ENCODE measurements at regions not wholly inside any gene's neighbourhood (a gene's known extent, or its start where the extent isn't known, plus 50 kb on each side); places are given as distances from the start of the nearest gene placed in this dataset.
"Not testable (repeated sequence)": the region's sequence is repeated elsewhere in the genome, so short reads cannot be mapped to it uniquely, and the experiment has no call there.

DNA sequence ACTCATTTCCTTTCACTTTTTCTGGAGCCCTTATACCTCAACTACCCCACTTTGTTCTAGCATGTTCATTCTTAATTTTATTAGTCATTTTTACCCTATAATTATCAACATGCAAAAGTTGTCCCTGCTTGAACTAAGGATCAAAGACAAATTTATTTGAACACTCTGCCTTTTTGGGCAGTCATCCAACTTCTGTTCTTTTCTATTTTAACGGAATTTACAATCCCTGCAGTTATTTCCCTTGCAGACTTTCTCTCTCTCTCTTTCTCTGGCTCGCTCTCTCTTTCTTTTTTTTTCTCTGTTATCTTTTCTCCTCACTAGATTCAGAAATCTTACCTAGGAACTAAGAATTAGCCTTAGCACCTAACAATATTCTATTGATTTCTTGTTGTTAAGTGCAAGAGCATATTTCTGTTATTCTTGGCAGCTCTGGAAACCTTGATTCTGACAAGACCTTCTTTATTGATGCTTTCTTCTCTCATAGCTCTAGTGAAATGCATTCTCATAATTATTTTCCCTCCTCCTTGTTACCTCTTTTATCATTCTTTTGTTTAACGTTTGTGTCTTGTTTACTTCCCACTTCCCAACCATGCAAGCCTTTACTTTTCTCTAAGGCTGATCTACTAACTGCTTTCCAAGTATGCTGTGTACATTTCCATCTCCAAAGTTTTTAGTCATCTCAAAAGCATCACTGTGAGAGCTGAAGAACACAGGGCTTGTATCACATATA is 951.6 kb downstream of the DIPK2A start:
- no peak for DNase-seq (ENCODE audit: low spot score)

DNA sequence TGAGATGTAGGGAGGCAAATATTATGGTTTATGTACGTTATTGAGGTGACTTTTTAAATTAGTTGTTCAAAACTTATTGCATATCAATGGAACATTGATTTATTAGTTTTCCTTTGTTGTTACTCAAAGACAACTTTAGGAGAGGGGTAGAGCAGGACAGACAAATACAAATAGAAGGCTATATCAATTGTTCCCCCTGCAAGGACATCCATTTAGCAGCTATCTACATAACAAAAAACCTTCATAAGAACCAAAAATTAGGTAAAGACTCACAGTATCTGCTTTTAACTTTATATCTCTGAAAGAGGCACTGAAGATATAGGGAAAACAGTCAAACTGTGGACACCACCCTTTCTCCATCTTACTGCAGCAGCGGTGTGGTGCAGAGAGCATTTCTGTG is 958.8 kb downstream of the DIPK2A start:
- no peak for DNase-seq (ENCODE audit: low spot score)

DNA sequence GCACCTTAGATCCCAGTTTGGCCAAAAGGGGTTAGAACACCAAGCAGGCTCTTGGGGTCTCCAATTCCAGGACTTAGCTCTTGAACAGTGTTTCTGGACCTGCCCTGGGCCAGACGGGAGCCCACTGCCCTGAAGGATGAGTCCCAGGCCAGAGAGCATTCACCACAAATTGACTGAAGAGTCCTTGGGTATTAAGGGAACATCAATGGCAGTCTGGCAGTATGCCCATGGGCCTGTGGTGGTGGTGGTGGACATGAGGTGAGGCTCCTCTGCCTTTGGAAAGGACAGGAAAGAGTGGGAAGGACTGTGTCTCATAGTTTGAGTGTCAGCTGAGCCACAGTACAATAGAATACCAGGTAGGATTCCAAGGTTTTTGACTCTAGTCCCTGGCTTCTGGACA is 960.0 kb downstream of the DIPK2A start:
- no peak for DNase-seq (ENCODE audit: low spot score)

DNA sequence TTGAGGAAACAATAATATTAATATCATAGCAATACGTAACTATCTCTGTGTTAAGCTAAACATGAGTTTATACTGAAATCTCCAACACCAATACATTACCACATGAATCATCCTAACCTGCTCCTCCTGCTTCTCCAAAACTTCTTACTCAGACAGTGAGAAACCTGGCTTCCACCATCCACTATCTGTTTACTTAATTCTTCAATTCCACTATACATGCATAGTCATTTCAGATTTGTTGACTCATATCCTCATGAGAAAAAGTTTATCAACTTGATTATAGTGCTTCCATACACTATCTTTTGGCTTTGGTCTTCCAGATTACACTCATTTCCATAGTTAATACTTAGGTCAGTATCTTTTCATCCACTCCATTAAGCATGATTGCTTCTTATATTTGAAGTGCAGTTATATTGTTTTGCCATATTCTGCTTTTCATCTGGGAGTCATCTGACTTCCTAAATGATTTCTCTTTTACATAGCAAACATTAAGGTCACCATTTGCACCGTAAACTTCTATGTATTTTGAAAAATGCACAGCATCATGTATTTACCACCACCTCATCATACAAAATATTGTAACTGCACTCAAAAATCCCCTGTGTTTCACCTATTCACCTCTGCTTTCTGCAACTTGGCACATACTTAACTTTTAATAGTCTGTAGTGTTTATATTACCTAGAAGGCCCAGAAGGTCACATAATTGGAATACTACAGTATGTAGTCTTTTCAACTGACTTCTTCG is 970.6 kb downstream of the DIPK2A start:
- no peak for DNase-seq (ENCODE audit: low spot score)

DNA sequence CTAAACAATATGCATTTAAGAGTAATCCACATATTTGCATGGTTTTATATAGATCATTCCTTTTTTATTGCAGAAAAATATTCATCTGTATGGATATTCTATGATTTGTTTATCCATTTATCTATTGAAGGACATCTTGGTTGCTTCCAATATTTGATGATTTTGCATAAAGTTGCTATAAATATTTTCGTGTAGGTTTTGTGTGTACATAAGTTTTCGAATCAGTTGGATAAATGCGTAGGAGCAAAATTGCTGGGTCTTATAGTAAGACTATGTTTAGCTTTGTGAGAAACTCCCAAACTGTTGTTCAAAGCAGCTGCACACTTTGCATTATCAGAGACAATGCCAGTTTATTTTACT is 971.2 kb downstream of the DIPK2A start:
- no peak for DNase-seq (ENCODE audit: low spot score)

DNA sequence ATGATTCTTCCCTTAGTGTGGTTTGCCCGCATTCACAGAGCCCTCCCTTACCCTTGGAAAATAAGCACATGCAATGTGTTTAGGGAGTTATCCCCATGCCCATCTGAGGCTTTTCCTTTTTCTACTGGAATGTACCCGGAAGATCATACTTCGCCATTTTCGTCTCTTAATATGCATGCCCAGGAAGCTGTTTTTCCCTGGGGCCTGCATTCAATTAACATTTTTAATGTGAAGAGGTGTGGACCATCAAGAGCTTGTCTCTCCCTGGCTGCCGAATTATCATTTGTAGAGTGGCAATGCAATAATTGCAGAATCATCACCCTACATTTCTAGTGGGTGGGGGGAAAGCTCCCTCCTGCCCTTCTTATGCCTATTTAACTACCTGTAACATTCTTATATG is 976.3 kb downstream of the DIPK2A start:
- no peak for DNase-seq (ENCODE audit: low spot score)

DNA sequence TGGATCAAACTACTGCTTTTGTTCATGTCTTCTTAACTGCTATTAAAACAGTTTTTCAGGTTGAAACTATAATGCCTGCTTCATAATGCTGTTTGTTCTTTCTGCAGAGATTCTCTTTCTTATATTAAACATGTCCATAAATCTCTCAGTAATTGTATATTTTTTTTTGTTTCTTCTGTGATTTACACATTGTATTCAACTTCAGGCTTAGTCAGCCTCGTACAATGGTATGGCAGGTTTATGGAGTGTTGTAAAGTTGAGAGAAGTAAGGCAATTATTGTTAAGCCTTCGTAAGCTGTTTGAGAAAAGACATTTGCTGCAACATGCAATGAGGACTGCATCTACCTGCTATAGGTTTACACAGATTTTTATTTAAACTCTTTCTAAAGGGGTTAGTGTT is 977.1 kb downstream of the DIPK2A start:
- DNase-seq (ENCODE audit: low spot score): no peak

DNA sequence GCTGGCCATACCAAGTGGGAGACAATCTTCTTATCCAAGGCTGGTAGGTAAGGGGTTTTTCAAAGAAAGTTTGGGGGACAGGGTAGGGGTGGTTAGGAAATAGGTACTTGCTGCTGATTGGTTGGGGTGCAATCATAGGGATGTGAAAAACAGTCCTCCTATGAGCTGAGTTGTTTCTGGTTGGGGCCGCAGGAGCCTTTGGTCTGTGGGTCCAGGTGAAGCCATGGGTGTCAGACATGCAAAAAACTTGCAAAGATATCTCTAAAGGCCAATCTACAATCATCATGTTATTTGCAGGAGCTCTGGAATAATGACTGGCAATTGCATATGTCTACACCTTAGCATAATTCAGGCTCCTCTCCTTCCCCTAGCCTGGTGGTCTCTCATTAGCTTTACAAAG is 982.3 kb downstream of the DIPK2A start:
- DNase-seq (ENCODE audit: low spot score): no peak

DNA sequence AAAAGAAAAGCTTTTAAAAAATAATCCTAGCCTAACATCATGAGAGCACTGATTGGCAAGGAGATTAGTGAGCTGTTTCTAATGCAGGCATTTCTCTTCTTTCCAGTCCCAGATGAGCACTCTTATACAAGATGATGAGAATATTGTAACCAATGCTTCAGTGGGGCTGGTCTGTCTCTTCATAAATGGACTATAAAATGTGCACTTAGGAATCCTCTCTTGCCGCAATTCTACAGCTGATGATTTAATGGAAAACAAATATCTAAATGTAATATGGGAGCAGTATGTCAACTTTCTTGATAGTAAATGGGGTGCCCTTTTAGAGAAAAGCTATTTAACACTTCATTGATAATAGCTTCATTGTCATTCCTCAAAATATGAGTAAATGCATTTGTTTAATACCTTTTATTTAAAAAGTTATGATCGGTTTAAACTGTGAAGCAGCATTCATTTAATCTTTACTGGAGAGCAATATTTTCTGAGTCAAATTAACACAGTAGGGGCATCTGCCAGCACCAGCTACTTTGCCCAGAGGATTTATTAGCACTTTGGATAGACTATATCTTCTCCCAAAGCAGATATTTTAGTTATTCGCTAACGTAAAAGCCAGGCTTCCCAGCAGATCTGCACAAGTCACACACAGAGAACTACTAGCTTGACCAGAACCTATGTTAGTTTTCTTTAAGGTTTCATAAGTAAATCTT is 985.9 kb downstream of the DIPK2A start:
- DNase-seq (ENCODE audit: low spot score): no peak

DNA sequence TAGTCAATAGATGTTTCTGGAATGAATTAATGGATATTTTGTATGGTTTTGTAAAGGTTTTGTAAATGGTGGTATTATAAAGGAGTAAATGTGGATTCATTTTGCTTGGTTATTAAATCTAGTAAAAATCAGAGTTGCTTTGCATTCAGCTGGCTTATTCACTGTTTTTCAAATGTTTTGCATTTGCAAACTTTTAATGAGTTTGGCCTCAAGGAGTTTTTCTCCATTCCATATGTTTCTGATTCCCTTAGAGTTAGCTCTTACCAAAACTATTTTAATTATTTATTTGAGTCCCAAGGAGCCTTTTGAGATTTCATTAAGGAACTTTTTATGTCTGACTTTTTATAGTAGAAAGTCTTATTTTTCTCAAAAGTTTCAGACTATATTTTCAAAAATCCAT is 992.2 kb downstream of the DIPK2A start:
- DNase-seq (ENCODE audit: low spot score): no peak

DNA sequence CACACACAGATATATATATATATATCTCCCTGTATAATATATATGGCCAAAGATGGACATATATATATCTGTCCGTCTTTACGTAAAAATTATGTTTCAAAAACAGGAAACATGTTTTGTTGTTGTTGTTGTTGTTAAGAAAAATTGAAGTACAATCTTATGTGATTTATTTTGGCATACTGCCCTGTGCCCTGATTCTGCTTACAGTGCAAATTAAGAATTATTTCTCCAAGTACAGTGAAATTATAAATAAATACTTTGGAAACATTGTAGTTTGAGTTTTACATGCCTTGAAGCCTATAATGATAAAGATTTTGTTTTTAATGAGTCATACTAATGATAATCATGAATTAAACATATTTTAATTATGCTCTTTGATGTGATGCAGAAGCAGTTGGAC is 994.9 kb downstream of the DIPK2A start:
- DNase-seq (ENCODE audit: low spot score): no peak

DNA sequence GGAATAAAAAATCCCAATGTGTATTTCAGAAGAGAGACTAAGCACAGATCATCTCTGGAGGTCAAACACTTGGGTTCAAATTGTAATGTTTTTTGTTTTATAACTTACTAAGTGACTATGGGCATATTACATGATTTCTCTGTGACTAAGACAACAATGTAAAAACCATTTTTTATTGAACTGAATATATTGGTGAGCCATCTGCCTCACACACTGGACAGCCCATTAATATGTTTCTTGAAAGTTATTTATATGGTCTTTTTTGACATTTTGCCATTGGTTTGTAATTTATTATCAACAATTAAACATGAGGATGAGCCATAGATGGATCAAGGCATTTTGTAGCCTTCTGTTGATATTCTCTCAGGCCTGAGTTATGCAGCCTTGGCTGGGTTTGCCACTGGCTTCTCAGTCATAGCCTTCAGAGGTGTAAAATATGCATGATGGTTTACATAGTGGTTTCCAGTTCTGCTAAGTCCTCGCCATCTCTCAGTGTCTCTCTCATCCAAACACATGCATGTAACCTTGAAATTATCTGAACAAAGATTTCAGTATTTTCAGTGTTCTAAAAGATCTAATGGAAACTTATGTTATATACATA is 997.2 kb downstream of the DIPK2A start:
- DNase-seq (ENCODE audit: low spot score): no peak

DNA sequence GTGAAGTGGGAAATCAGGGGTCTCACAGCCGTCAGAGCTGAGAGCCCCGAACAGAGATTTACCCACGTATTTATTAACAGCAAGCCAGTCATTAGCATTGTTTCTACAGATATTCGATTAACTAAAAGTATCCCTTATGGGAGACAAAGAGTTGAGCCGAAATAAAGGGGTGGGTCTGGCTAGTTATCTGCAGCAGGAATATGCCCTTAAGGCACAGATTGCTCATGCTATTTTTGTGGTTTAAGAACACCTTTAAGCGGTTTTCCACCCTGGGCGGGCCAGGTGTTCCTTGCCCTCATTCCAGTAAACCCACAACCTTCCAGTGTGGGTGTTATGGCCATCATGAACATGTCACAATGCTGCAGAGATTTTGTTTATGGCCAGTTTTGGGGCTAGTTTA is 1012.9 kb downstream of the DIPK2A start:
- not testable (repeated sequence) for DNase-seq (ENCODE audit: low spot score)

DNA sequence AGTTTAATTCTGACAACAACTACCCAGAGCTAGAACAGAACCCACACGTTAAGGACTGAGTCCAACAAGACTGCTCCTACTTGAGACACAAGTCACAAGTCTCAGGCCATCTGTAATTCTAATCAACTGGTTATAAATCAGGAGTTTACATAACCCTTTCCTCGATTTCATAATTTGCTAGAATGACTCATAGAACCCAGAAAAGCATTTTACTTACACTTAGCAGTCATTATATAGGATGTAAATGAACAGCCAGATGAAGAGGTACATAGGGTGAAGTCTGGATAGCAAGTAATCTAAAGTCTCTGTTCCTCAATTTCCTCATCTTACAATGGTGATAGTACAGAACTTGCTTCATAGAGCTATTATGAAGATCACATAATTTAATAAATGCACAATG is 1018.2 kb downstream of the DIPK2A start:
- no peak for DNase-seq (ENCODE audit: low spot score)

DNA sequence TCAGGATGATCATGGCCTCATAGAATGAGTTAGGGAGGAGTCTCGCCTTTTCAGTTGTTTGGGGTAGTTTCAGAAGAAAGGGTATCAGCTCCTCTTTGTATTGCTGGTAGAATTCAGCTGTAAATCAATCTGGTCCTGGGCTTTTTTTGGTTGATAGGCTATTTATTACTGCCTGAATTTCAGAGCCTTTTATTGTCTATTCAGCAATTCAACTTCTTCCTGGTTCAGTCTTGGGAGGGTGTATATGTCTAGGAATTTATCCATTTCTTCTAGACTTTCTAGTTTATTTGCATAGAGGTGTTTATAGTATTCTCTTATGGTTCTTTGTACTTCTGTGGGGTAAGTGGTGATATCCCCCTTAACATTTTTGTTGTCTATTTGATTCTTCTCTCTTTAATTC is 1024.2 kb downstream of the DIPK2A start:
- no peak for DNase-seq (ENCODE audit: low spot score)

DNA sequence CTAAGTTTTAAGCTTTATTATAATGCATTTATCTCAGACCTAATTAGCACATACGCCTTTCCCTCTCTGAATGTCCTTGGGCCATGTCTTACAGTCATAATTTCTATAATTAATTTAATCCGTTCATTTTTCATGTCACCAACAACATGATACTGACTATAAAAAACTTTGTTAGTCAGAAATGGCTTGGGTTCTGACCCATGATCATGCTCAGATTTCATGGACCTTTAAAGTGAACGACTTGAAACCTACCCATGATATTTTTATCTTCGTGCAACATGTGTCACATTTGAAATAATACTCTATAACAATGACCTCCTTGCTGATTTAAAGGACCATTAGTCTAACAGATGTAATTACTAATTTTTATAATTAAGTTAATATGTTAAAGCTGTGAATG is 1033.8 kb downstream of the DIPK2A start:
- no peak for DNase-seq (ENCODE audit: low spot score)

DNA sequence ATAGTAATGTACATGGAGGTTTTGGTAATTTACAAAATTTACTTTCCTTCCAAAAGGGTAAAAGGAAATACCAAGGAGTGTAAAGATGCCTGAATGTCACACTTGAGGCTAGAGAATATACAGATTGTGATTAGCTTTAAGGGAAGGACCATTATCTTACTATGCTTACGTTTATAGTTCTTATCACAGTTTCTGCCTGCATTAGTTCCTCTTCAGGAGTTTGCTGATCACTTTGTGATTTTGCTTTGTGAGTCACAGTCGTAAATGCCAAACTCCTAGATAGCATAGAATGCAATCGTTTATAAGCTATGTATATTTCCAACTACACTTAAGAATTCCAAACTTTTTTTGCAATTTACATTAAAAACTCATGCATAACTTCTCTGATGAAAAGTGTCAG is 1034.6 kb downstream of the DIPK2A start:
- no peak for DNase-seq (ENCODE audit: low spot score)

DNA sequence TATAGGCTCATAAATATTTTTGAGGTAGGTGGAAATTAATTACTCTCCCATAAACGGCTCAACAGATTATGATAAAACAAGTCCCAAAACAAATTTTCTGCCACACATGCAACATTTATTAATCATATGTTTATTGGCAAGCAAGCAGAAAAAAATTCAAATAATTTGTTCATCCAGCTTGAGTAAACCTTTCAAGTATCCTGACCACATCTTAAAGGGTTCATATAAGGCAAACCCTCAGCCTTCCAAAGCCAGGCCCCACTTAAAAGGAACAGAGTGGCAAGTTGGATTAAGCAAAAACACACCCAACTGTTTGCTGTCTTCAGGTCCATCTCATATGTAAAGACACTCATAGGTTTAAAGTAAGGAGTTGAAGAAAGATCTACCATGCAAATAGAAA is 1042.3 kb downstream of the DIPK2A start:
- no peak for DNase-seq (ENCODE audit: low spot score)

DNA sequence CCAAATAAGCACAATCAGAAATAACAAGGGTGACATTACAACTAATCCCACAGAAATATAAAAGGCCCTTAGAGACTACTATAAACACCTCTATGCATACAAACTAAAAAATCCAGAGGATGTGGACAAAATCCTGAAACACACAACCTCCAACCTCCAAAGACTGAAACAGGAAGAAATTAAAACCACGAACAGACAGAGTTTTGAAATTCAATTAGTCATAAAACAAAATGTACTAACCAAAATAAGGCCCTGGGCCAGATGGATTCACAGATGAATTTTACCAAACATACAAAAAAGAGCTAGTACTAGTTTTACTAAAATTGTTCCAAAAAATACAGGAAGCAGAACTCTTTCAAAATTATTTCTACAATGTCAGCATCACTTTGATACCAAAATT is 1043.6 kb downstream of the DIPK2A start:
- no peak for DNase-seq (ENCODE audit: low spot score)

DNA sequence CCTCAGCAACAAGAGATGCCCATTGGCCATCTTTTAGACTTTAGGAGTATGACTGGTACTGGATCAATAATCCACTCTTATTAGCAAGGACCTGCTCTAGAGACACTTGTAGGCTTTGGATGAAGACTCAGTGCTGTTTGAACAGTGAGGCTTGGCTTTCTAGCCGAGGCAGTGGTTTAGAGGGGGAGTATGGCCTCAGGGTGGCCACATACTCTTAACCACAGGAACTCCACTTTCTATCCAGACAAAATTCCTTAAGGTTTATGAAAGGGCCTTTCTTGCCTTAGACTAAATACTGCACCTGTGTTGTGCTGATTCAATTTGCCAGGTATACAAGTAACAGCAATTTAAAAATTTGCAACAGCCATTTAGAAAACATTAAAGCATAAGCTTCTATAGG is 1046.3 kb downstream of the DIPK2A start:
- DNase-seq (ENCODE audit: low spot score): no peak

DNA sequence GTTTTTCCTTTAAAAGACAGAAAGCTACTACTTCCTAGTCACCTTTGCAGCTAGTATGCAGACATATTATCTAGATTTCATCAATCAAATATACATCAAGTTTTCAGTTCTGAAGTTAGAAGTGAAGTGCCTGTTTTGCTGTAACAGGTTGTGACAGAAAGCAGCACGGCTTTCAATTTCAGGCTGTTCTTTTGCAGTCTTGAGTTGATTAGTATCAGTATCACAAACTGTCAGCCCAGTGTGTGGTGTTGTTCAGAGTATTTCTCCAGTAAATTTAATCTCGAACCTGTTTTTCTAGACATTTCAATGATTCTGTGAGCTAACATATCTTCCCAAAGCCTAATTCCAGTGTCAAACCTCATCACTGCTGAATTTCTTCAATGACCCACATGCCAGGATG is 1050.8 kb downstream of the DIPK2A start:
- no peak for DNase-seq (ENCODE audit: low spot score)

DNA sequence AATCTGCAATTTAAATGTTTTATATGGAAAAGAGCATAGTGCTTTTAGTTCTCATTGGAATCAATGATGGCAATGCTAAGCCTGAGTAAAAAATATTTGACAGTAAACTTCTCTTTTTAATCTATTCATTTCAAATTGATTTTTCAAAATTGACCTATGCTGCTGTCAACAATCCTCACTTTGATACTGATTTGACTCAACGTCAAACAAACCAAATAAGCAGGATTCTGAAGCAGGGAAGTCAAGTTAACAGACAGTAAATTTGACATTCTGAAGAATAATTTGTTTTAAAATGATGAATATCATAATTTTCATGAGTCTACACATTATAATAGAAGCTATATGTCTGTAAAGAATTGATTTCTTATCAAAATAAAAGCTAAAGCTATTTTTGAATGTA is 1053.1 kb downstream of the DIPK2A start:
- no peak for DNase-seq (ENCODE audit: low spot score)

DNA sequence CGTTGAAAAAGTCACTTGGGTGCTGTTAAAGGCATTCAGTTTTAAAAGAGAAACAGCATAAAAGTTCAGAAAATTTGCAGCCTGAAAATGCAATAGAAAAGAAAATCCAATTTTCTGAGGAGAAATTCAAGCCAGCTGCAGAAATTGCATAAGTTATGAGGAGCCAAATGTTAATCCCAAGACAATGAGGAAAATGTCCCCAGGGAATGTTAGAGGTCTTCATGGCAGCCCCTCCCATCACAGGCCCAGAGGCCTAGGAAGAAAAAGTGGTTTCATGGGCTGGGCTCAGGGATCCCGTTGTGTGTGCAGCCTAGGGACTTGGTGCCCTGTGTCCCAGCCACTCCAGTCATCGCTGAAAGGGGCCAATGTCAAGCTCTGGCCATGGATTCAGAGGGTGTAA is 1055.6 kb downstream of the DIPK2A start:
- DNase-seq (ENCODE audit: low spot score): not testable (repeated sequence)
